Lower leg skin (tissue), 4 donors: ENCODE measurements at regions not wholly inside any gene's neighbourhood (a gene's known extent, or its start where the extent isn't known, plus 50 kb on each side); places are given as distances from the start of the nearest gene placed in this dataset.

Source experiments
- DNase-seq, 2 donors: peaks; one replicate each; pipeline ENCODE4 v3.0.0-alpha.2; 2019; ENCODE audit warnings: low spot score in 2 of 2
- H3K4me3 ChIP-seq: fragments of 200-600 bp; sonication (generic); 2 replicates; pipeline ENCODE4 v1.5.1; 2017; ENCODE audit warnings: mild to moderate bottlenecking, low read depth; ENCODE audit not compliant: poor library complexity, severe bottlenecking
- CTCF ChIP-seq, 3 donors: fragments of 450-650 bp; IDR thresholded peaks; one replicate each; pipeline ENCODE4 v1.5.1; 2016; ENCODE audit warnings: antibody characterized with exemption in 3 of 3, mild to moderate bottlenecking in 3 of 3, moderate library complexity in 2 of 3
- POLR2A ChIP-seq, 2 donors: fragments of 450-650 bp; IDR thresholded peaks; one replicate each; pipeline ENCODE4 v1.6.1; 2016 to 2017; ENCODE audit warnings: antibody characterized with exemption in 2 of 2, mild to moderate bottlenecking in 1 of 2, moderate library complexity in 1 of 2
- WGBS, 2 donors: methylation state at CpG; one replicate each; pipeline ENCODE4 v1.1.5; 2018; 5-methylcytosine and 5-hydroxymethylcytosine counted together
- intact Hi-C: fragments of 100-400 bp; cut with DNase I; formaldehyde crosslinking; loops from one replicate; pipeline ENCODE4 v1.15.0; 2023; ENCODE audit warnings: low total_unique reads

GRCh38 chr22:49106096-49106841 lies 721.4 kb downstream of the BRD1 start:
- TF ChIP-seq CTCF (IDR thresholded peaks at IDR 0.05) (no peak), POLR2A (IDR thresholded peaks at IDR 0.05) (no peak)
- H3K4me3 ChIP-seq: no peak overlapping the region
- DNase-seq: peak in 1 of 2 donors; percentile 81
- intact Hi-C loops: no loop called here
- 68 to 76% methylated on average over 11 to 12 of the region's 12 CpGs for WGBS, 2 donors

- DNase-seq: no peak
- 80 to 81% methylated on average over 7 of the region's 7 CpGs for WGBS, 2 donors
- no peak overlapping the region for H3K4me3 ChIP-seq
- intact Hi-C loops: no loop called here
- TF ChIP-seq POLR2A (IDR thresholded peaks at IDR 0.05) (no peak), CTCF (IDR thresholded peaks at IDR 0.05) (no peak)
Measured at GRCh38 chr22:49104434-49104833, 723.2 kb downstream of the BRD1 start.

GRCh38 chr22:49103314-49104059 lies 724.2 kb downstream of the BRD1 start:
- H3K4me3 ChIP-seq: no peak overlapping the region
- intact Hi-C loops: no loop called here
- TF ChIP-seq CTCF (IDR thresholded peaks at IDR 0.05): no peak
- TF ChIP-seq POLR2A (IDR thresholded peaks at IDR 0.05): no peak
- 65 to 68% methylated on average over 15 of the region's 15 CpGs for WGBS, 2 donors
- DNase-seq: no peak

GRCh38 chr22:49102367-49102766 lies 725.3 kb downstream of the BRD1 start:
- 83 to 85% methylated on average over 20 of the region's 20 CpGs for WGBS, 2 donors

GRCh38 chr22:49101873-49102272 lies 725.8 kb downstream of the BRD1 start:
- no peak for TF ChIP-seq POLR2A (IDR thresholded peaks at IDR 0.05)
- TF ChIP-seq CTCF (IDR thresholded peaks at IDR 0.05): no peak
- no peak overlapping the region for H3K4me3 ChIP-seq
- intact Hi-C loops: no loop called here
- no peak for DNase-seq
- WGBS, 2 donors: 75 to 84% methylated on average over 6 to 8 of the region's 8 CpGs

More at GRCh38 chr22:49102367-49102766, 725.3 kb downstream of the BRD1 start:
- DNase-seq: no peak
- TF ChIP-seq POLR2A (IDR thresholded peaks at IDR 0.05): no peak
- TF ChIP-seq CTCF (IDR thresholded peaks at IDR 0.05): no peak
- intact Hi-C loops: no loop called here
- H3K4me3 ChIP-seq: no peak overlapping the region
